SKM-1 (cell line): ENCODE measurements at regions not wholly inside any gene's neighbourhood (a gene's known extent, or its start where the extent isn't known, plus 50 kb on each side); places are given as distances from the start of the nearest gene placed in this dataset.

ENCODE experiments used
- DNase-seq: peaks from one replicate; lab custom pipeline; 2025; ENCODE audit not compliant: unreplicated experiment; lab: John Stamatoyannopoulos, UW

DNA sequence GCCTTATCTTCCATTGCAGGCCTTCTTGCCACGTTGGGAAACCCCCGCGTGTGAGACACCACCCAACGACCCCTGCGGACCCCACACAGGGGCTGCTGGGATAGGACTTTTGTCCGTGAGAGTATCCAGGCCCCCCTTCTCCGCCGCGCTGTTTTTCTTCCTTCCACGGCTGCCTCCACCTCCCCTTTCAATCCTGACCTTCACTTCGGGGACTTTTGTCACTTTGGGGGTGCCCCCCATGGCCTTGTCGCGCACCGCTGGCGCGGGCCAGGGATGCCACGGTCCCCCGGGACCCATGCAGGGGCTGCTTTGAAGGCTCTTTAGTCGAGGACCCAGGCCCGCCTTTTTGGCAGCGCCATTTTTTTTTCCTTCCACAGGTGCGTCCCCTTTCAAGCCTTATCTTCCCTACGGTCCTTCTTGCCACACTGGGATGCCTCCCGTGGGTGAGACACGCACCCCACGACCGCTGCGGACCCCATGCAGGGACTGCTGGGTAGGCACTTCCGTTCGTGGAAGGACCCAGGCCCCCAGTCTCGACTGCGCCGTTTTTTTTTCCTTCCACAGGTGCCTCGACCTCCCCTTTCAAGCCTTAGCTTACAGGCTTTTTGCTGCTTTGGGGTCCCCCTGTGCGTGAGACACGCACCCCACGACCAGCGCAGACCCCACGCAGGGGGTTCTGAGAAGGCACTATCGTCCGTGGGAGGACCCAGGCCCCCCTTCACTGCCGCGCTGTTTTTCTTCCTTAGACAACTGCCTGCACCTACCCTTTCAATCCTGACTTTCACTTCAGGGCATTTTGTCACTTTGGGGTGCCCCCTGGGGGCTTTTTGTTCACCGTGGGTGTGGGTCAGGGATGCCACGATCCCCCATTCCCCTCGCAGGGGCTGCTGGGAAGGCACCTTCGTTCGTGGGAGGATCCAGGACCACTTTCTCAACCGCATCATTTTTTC lies 267.4 kb downstream of the ALG10 start:
- DNase-seq = no peak

DNA sequence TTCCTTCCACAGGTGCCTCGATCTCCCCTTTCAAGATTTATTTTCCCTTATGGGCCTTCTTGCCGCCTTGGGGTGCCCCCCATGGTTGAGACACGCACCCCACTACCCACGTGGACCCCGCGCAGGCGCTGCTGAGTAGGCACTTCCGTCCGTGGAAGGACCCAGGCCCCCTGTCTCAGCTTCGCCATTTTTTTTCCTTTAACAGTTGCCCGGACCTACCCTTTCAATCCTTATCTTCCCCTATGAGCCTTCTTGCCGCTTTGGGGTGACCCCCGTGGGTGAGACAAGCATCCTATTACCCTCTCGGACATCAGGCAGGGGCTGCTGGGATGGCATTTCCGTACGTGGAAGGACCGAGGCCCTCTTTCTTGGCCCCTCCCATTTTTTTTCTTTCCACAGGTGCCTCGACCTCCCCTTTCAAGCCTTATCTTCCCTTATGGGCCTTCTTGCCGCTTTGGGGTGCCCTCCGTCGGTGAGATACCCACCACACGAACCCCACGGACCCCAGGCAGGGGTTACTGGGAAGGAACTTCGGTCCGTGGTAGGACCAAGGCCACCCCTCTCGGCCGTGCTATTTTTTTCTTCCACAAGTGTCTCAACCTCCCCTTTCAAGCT lies 268.2 kb downstream of the ALG10 start:
- no peak for DNase-seq

- no peak for DNase-seq
Observed at GRCh38 chr12:34291001-34291400, 268.7 kb downstream of the ALG10 start.

GRCh38 chr12:34291426-34291901 lies 269.2 kb downstream of the ALG10 start:
- no peak for DNase-seq

- DNase-seq = no peak
Observed at GRCh38 chr12:34292736-34293625, 270.7 kb downstream of the ALG10 start.

DNA sequence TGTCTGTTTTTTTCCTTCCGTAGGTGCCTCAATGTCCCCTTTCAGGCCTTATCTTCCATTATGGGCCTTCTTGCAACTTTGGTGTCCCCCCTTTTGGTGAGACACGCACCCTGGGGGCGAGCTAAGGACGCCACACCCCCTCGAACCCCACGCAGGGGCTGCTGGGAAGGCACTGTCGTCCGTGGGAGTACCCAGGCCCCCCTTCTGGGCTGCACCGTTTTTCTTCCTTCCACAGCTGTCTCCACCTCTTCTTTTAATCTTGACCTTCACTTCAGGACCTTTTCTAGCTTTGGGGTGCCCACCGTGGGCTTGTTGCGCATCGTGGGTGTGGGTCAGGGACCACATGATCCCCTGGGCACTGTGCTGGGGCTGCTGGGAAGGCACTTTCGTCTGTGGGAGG lies 271.8 kb downstream of the ALG10 start:
- no peak for DNase-seq

- no peak for DNase-seq
Observed at GRCh38 chr12:34294671-34295365, 272.5 kb downstream of the ALG10 start.

DNA sequence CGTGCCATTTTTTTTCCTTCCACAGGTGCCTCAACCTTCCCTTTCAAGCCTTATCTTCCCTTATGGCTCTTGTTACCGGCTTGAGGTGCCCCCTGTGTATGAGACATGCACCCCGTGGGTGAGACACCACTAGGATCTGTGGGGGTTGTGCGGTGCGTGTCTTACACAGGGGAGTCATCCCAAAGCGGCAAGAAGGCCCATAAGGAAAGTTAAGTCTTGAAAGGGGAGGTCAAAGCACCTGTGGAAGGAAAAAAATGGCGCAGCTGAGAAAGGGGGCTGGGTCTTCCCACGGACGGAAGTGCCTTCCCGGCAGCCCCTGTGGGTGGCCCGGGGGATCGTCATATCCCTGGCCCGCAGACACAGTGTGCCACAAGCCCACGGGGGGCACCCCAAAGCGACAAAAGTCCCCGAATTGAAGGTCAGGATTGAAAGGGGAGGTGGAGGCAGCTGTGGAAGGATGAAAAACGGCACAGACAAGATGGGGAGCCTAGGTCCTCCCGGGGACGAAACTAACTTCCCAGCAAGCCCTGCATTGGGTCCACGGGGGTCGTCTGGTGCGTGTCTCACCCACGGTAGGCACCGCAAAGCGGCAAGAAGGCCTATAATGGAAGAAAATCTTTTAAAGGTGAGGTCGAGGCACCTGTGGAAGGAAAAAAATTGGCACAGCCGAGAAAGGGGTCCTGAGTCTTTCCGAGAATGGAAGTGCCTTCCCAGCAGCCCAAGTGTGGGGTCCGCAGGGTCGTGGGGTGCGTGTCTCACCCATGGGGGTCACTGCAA lies 273.3 kb downstream of the ALG10 start:
- no peak for DNase-seq

GRCh38 chr12:34296143-34297041 lies 274.1 kb downstream of the ALG10 start:
- DNase-seq = no peak

DNA sequence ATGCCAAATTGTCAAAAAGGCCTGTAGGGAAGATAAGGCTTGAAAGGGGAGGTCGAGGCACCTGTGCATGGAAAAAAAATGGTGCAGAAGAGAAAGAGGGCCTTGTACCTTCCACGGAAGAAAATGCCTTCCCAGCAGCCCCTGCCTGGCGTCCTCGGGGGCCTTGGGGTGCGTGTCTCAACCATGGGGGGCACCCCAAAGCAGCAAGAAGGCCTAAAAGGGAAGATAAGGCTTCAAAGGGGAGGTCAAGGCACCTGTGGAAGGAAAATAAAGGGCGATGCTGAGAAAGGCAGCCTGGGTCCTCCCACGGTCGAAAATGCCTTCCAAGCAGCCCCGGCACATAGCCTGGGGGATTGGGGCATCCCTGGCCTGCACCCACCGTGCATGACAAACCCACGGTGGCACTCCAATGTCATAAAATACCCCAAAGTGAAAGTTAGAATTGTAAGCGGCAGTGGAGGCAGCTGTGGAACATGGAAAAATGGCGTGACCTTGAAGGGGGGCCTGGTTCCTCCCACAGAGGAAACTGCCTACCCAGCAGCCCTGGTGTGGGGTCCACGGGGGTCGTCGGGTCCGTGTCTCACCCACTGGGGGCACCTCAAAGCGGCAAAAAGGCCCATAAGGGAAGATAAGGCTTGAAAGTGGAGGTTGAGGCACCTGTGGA lies 275.0 kb downstream of the ALG10 start:
- no peak for DNase-seq

- no peak for DNase-seq
Observed at GRCh38 chr12:34297790-34298164, 275.5 kb downstream of the ALG10 start.

GRCh38 chr12:34298176-34298970 lies 276.1 kb downstream of the ALG10 start:
- DNase-seq = no peak

GRCh38 chr12:34298971-34299801 lies 276.9 kb downstream of the ALG10 start:
- no peak for DNase-seq

DNA sequence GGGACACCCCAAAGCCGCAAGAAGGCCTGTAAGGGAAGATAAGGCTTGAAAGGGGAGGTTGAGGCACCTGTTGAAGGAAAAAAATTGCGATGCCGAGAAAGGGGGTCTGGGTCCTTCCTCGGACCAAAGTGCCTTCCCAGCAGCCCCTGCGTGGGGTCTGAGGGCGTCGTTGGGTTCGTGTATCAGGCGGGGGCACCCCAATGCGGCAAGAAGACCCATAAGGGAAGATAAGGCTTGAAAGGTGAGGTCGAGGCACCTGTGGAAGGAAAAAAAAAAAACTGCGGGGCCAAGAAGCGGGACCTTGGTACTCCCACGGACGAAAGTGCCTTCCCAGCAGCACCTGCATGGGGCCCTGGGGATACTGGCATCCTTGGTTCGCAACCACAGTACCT lies 277.5 kb downstream of the ALG10 start:
- DNase-seq = no peak

DNA sequence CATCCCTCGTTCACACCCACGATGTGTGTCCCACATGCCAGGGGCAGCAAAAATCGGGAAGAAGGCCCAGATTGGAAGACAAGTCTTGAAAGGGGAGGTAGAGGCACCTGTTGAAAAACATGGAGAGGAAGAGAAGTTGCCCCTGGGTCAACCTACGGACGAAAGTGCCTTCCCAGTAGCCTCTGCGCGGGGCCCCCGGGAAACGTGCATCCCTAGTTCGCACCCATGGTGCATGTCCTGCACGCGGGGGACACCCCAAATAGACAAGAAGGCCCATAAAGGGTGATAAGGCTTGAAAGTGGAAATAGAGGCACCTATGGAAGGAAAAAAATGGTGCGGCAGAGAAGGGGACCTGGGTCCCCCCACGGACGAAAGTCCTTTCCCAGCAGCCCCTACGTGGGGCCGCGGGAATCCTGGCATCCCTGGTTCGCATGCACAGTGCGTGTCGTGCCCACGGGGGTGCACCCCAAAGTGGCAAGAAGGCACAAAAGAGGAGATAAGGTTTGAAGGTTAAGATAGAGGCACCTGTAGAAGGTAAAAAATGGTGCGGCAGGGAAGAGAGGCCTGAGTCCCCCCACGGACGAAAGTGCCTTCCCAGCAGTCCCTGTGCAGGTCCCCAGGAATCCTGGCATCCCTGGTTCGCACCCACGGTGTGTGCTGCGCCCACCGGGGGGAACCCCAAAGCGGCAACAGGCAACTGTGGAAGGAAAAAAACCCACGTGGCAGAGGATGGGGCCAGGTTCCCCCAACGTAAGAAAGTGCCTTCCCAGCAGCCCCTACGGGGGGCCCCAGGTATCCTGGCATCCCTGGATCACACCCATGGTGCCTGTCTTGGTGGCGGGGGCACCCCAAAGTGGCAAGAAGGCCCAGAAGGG lies 278.3 kb downstream of the ALG10 start:
- DNase-seq = no peak
